ENCODE measurements at regions not wholly inside any gene's neighbourhood (a gene's known extent, or its start where the extent isn't known, plus 50 kb on each side); places are given as distances from the start of the nearest gene placed in this dataset.

- H3K4me1 ChIP-seq (replicated peaks): no peaks in the 10 kb centered on the region
- no peak overlapping the region for H3K27ac ChIP-seq
- H3K36me3 ChIP-seq: no peaks in the 10 kb centered on the region
- no peak for DNase-seq (ENCODE audit: low read depth in 1 of 2, low spot score in 2 of 2)
- no peaks in the 10 kb centered on the region for H3K27me3 ChIP-seq (replicated peaks)
- H3K9me3 ChIP-seq (replicated peaks): no peaks in the 10 kb centered on the region
- H3K4me3 ChIP-seq: no peak overlapping the region
Observed at GRCh38 chr14:51189600-51190376, 50.3 kb upstream of the TMX1 start.

All from SJSA1 (cell line).